ENCODE measurements at regions not wholly inside any gene's neighbourhood (a gene's known extent, or its start where the extent isn't known, plus 50 kb on each side); places are given as distances from the start of the nearest gene placed in this dataset.

DNA sequence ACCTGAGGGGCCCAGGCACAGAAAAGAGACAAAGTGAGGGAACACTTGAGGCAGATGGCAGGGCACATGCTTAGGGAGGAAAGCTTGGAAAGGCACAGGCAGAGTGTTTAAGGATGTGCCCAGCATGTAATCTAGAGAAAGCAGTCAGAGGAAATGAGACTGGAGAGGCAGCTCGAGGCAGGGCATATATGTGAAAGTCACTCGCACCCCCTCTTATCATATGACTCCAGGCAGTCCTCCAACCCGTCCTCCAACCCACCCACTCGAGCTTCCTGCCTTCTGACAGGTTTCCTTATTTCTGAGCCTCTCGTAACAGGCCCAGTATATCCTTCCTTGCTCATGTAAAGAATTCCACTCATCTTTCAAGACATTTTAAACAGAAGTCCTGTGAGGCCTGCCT lies 294.0 kb downstream of the SOX2 start:
- TF ChIP-seq GABPA (IDR thresholded peaks at IDR 0.05; ENCODE audit: low read depth) (no peak), SPI1 (IDR thresholded peaks at IDR 0.05; ENCODE audit: borderline replicate concordance, low read depth) (no peak)
- TF ChIP-seq, protein P1, sequence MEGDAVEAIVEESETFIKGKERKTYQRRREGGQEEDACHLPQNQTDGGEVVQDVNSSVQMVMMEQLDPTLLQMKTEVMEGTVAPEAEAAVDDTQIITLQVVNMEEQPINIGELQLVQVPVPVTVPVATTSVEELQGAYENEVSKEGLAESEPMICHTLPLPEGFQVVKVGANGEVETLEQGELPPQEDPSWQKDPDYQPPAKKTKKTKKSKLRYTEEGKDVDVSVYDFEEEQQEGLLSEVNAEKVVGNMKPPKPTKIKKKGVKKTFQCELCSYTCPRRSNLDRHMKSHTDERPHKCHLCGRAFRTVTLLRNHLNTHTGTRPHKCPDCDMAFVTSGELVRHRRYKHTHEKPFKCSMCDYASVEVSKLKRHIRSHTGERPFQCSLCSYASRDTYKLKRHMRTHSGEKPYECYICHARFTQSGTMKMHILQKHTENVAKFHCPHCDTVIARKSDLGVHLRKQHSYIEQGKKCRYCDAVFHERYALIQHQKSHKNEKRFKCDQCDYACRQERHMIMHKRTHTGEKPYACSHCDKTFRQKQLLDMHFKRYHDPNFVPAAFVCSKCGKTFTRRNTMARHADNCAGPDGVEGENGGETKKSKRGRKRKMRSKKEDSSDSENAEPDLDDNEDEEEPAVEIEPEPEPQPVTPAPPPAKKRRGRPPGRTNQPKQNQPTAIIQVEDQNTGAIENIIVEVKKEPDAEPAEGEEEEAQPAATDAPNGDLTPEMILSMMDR (IDR thresholded peaks at IDR 0.05; ENCODE audit: insufficient read depth, low read length) = no peak
- TF ChIP-seq, protein P2, sequence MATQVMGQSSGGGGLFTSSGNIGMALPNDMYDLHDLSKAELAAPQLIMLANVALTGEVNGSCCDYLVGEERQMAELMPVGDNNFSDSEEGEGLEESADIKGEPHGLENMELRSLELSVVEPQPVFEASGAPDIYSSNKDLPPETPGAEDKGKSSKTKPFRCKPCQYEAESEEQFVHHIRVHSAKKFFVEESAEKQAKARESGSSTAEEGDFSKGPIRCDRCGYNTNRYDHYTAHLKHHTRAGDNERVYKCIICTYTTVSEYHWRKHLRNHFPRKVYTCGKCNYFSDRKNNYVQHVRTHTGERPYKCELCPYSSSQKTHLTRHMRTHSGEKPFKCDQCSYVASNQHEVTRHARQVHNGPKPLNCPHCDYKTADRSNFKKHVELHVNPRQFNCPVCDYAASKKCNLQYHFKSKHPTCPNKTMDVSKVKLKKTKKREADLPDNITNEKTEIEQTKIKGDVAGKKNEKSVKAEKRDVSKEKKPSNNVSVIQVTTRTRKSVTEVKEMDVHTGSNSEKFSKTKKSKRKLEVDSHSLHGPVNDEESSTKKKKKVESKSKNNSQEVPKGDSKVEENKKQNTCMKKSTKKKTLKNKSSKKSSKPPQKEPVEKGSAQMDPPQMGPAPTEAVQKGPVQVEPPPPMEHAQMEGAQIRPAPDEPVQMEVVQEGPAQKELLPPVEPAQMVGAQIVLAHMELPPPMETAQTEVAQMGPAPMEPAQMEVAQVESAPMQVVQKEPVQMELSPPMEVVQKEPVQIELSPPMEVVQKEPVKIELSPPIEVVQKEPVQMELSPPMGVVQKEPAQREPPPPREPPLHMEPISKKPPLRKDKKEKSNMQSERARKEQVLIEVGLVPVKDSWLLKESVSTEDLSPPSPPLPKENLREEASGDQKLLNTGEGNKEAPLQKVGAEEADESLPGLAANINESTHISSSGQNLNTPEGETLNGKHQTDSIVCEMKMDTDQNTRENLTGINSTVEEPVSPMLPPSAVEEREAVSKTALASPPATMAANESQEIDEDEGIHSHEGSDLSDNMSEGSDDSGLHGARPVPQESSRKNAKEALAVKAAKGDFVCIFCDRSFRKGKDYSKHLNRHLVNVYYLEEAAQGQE (IDR thresholded peaks at IDR 0.05; ENCODE audit: insufficient replicate concordance, low read depth) = no peak

All from HL-60 (cell line).